NB4 (cell line): ENCODE measurements at regions not wholly inside any gene's neighbourhood (a gene's known extent, or its start where the extent isn't known, plus 50 kb on each side); places are given as distances from the start of the nearest gene placed in this dataset.

Experiments
- DNase-seq: peaks from one replicate; pipeline ENCODE4 v3.0.0; 2010; ENCODE audit warnings: low read depth
- H3K4me3 ChIP-seq: one replicate; pipeline ENCODE4 v1.5.1; 2011; ENCODE audit warnings: mild to moderate bottlenecking, low read depth, low read length, moderate library complexity
- CTCF ChIP-seq: IDR thresholded peaks from one replicate; pipeline ENCODE4 v1.5.1; 2012; ENCODE audit warnings: low read depth, low read length
- MAX ChIP-seq: IDR thresholded peaks from 2 replicates; pipeline ENCODE4 v1.6.1; 2011; ENCODE audit warnings: low read depth, low read length
- MYC ChIP-seq: IDR thresholded peaks from 2 replicates; pipeline ENCODE4 v1.6.1; 2011; ENCODE audit warnings: low read depth, low read length
- POLR2A ChIP-seq: IDR thresholded peaks from 2 replicates; pipeline ENCODE4 v1.6.1; 2011; ENCODE audit warnings: mild to moderate bottlenecking; ENCODE audit not compliant: insufficient read length; ENCODE audit errors: extremely low read depth

- no peak overlapping the region for H3K4me3 ChIP-seq
- TF ChIP-seq POLR2A = no peak
- no peak for TF ChIP-seq MAX
- TF ChIP-seq MYC = no peak
- TF ChIP-seq CTCF = no peak
- no peak for DNase-seq
Observed at GRCh38 chr4:116573540-116573939, 511.8 kb downstream of the TRAM1L1 start.

GRCh38 chr4:116561768-116562167, 523.6 kb downstream of the TRAM1L1 start:
- TF ChIP-seq MAX = no peak
- no peak for TF ChIP-seq CTCF
- no peak for TF ChIP-seq POLR2A
- no peak for TF ChIP-seq MYC
- DNase-seq = no peak
- H3K4me3 ChIP-seq = no peak overlapping the region

- DNase-seq = no peak
- H3K4me3 ChIP-seq = no peak overlapping the region
- no peak for TF ChIP-seq CTCF
- TF ChIP-seq POLR2A = no peak
- no peak for TF ChIP-seq MAX
- no peak for TF ChIP-seq MYC
Observed at GRCh38 chr4:116551806-116552205, 533.6 kb downstream of the TRAM1L1 start.

- no peak for DNase-seq
- H3K4me3 ChIP-seq = no peak overlapping the region
- no peak for TF ChIP-seq CTCF
- no peak for TF ChIP-seq POLR2A
- no peak for TF ChIP-seq MAX
- TF ChIP-seq MYC = no peak
Observed at GRCh38 chr4:116547632-116548031, 537.7 kb downstream of the TRAM1L1 start.

- no peak for TF ChIP-seq MYC
- TF ChIP-seq POLR2A = no peak
- no peak for TF ChIP-seq MAX
- TF ChIP-seq CTCF = no peak
- H3K4me3 ChIP-seq = no peak overlapping the region
- DNase-seq = no peak
Observed at GRCh38 chr4:116546759-116547158, 538.6 kb downstream of the TRAM1L1 start.

- TF ChIP-seq POLR2A = no peak
- no peak for TF ChIP-seq MAX
- no peak for TF ChIP-seq CTCF
- TF ChIP-seq MYC = no peak
Observed at GRCh38 chr4:116544946-116545345, 540.4 kb downstream of the TRAM1L1 start.

More at GRCh38 chr4:116544946-116545345, 540.4 kb downstream of the TRAM1L1 start:
- no peak for DNase-seq
- H3K4me3 ChIP-seq = no peak overlapping the region
